NCI-H446 (cell line): ENCODE measurements at regions not wholly inside any gene's neighbourhood (a gene's known extent, or its start where the extent isn't known, plus 50 kb on each side); places are given as distances from the start of the nearest gene placed in this dataset.
"Not testable (repeated sequence)": the region's sequence is repeated elsewhere in the genome, so short reads cannot be mapped to it uniquely, and the experiment has no call there.

Experiments used
- DNase-seq, 2 experiments: peaks; one replicate each; lab custom pipeline; 2025; lab: John Stamatoyannopoulos, UW

- no peak for DNase-seq
Measured at GRCh38 chr10:3342771-3343170, 170.2 kb upstream of the PITRM1 start.

- no peak for DNase-seq
Measured at GRCh38 chr10:3340127-3340730, 167.6 kb upstream of the PITRM1 start.

- DNase-seq: no peak
Measured at GRCh38 chr10:3339531-3339950, 167.0 kb upstream of the PITRM1 start.

- no peak for DNase-seq
Measured at GRCh38 chr10:3339121-3339520, 166.5 kb upstream of the PITRM1 start.

- no peak for DNase-seq
Measured at GRCh38 chr10:3337741-3338140, 165.2 kb upstream of the PITRM1 start.

- no peak for DNase-seq
Measured at GRCh38 chr10:3336673-3337293, 164.2 kb upstream of the PITRM1 start.

- no peak for DNase-seq
Measured at GRCh38 chr10:3333426-3333825, 160.8 kb upstream of the PITRM1 start.

- DNase-seq: no peak
Measured at GRCh38 chr10:3331690-3332230, 159.2 kb upstream of the PITRM1 start.

- no peak for DNase-seq
Measured at GRCh38 chr10:3331187-3331586, 158.6 kb upstream of the PITRM1 start.

GRCh38 chr10:3330663-3331062 is 158.1 kb upstream of the PITRM1 start:
- DNase-seq: no peak

- no peak for DNase-seq
Measured at GRCh38 chr10:3325954-3326750, 153.6 kb upstream of the PITRM1 start.

- DNase-seq: no peak
Measured at GRCh38 chr10:3324612-3325038, 152.0 kb upstream of the PITRM1 start.

GRCh38 chr10:3323865-3324498 is 151.4 kb upstream of the PITRM1 start:
- no peak for DNase-seq

- DNase-seq: no peak
Measured at GRCh38 chr10:3321123-3321522, 148.5 kb upstream of the PITRM1 start.

GRCh38 chr10:3319811-3320226 is 147.2 kb upstream of the PITRM1 start:
- no peak for DNase-seq

GRCh38 chr10:3318480-3318807 is 145.9 kb upstream of the PITRM1 start:
- not testable (repeated sequence) for DNase-seq

GRCh38 chr10:3317553-3318479 is 145.2 kb upstream of the PITRM1 start:
- DNase-seq: not testable (repeated sequence)

- DNase-seq: not testable (repeated sequence)
Measured at GRCh38 chr10:3314445-3315085, 142.0 kb upstream of the PITRM1 start.

GRCh38 chr10:3313784-3314444 is 141.3 kb upstream of the PITRM1 start:
- DNase-seq: not testable (repeated sequence)

GRCh38 chr10:3312403-3312940 is 139.9 kb upstream of the PITRM1 start:
- no peak for DNase-seq
